Adipocyte (in vitro differentiated cells): ENCODE measurements at regions not wholly inside any gene's neighbourhood (a gene's known extent, or its start where the extent isn't known, plus 50 kb on each side); places are given as distances from the start of the nearest gene placed in this dataset.

Source experiments
- DNase-seq: peaks from one replicate; pipeline ENCODE4 v3.0.0-alpha.2; 2015; ENCODE audit warnings: low read depth
- H3K27me3 ChIP-seq: replicated peaks from 2 replicates; pipeline ENCODE4 v1.7.0; 2013; ENCODE audit warnings: mild to moderate bottlenecking, low read length, moderate library complexity; ENCODE audit not compliant: control insufficient read depth, insufficient read depth
- H3K36me3 ChIP-seq: 2 replicates; pipeline ENCODE4 v1.7.0; 2013; ENCODE audit warnings: low read length, mild to moderate bottlenecking, moderate library complexity; ENCODE audit not compliant: control insufficient read depth, insufficient read depth, severe bottlenecking
- H3K4me1 ChIP-seq: 2 replicates; pipeline ENCODE4 v1.7.0; 2013; ENCODE audit warnings: mild to moderate bottlenecking, low read length, moderate library complexity; ENCODE audit not compliant: control insufficient read depth, insufficient read depth
- H3K4me3 ChIP-seq: 2 replicates; pipeline ENCODE4 v1.7.0; 2013; ENCODE audit warnings: mild to moderate bottlenecking, low read length, moderate library complexity
- H3K9ac ChIP-seq: 2 replicates; pipeline ENCODE4 v1.7.0; 2013; ENCODE audit warnings: mild to moderate bottlenecking, low read length, moderate library complexity
- H3K9me3 ChIP-seq: 2 replicates; pipeline ENCODE4 v1.7.0; 2013; ENCODE audit warnings: mild to moderate bottlenecking, low read length, moderate library complexity; ENCODE audit not compliant: control insufficient read depth

DNA sequence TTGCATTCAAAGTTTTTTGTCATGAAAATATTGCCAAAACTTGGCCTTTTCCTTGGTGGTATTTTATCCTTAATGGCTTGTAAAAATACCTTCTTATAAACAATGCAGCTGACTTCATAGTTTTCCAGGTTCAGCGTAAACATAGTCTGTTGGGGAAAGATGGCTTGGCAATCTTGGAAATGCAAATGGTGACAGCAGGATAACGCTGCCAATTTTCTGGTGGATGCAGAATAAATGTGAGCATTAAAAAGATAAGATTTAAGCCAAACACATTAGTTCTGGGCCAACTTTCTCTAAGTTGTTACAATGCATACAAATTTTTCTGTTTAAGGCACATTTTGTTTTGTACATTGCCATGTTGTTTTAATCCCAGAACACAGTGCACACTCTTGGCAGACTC is 147.0 kb upstream of the POU1F1 start:
- H3K4me3 ChIP-seq = no peak overlapping the region
- H3K4me1 ChIP-seq = no peaks in the 10 kb centered on the region
- no peaks in the 10 kb centered on the region for H3K9me3 ChIP-seq
- H3K36me3 ChIP-seq = no peaks in the 10 kb centered on the region
- no peaks in the 10 kb centered on the region for H3K27me3 ChIP-seq
- H3K9ac ChIP-seq = no peak overlapping the region
- DNase-seq = no peak

DNA sequence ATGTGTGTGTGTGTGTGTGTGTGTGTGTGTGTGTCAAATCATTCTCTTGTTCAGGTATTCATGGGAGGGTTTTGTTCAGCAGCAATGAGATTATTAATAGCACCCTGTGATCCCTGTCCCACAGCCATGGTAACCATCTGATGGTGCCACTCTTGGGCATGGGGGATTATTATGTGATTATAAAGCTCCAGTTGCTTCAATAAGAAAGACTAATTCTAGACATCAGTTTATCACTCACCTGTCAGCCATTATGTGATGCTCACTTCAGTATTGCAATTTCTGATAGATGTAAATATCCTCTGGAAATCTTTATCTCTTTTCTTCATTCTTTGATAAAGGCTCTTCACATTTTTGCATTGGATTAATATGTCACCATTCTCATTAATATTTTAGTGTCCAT is 145.9 kb upstream of the POU1F1 start:
- Histone ChIP-seq H3K4me3 (no peak overlapping the region), H3K9ac (no peak overlapping the region), H3K9me3 (no peaks in the 10 kb centered on the region), H3K36me3 (no peaks in the 10 kb centered on the region), H3K27me3 (no peaks in the 10 kb centered on the region), H3K4me1 (no peaks in the 10 kb centered on the region)
- no peak for DNase-seq

DNA sequence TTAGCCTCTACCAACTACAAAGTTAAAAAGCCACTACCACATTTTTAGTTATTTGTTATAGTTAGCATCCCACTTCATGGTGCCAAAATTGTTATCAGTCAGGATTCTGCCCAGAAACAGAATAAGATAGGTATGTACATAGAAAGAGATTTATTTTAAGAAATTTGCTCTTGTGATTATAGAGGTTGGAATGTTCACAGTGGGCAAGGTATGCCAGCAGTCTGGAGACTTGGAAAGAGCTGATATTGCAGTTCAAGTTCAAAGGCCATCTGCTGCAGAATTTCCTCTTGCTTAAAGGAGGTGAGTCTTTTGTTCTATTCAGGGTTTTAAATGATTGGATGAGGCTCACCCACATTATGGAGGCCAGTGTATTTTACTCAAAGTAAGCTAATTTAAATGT is 143.8 kb upstream of the POU1F1 start:
- peak; percentile 22 for DNase-seq
- no peaks in the 10 kb centered on the region for H3K9me3 ChIP-seq
- H3K27me3 ChIP-seq = no peaks in the 10 kb centered on the region
- no peak overlapping the region for H3K9ac ChIP-seq
- H3K4me1 ChIP-seq = no peaks in the 10 kb centered on the region
- H3K36me3 ChIP-seq = no peaks in the 10 kb centered on the region
- no peak overlapping the region for H3K4me3 ChIP-seq

DNA sequence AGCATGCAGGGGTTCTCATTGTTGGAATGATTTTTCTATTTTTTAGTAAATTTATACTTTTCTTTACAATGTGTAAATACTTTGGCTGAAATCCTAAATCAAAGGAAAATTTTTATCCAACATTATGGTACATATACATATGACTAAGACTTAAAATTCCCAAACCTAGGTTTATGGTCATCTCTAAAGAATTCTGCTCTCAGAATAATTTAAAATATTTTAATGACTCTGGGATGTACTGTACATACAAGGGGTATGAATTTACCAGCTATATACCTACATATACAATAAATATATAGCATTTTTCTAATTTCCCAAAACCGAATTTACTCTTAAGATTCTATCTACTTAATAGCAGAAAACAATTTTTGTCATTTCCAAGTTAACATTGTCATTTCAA is 137.9 kb upstream of the POU1F1 start:
- Histone ChIP-seq H3K27me3 (no peaks in the 10 kb centered on the region), H3K4me1 (no peaks in the 10 kb centered on the region), H3K9me3 (no peaks in the 10 kb centered on the region), H3K36me3 (no peaks in the 10 kb centered on the region), H3K4me3 (no peak overlapping the region), H3K9ac (no peak overlapping the region)
- DNase-seq = no peak

DNA sequence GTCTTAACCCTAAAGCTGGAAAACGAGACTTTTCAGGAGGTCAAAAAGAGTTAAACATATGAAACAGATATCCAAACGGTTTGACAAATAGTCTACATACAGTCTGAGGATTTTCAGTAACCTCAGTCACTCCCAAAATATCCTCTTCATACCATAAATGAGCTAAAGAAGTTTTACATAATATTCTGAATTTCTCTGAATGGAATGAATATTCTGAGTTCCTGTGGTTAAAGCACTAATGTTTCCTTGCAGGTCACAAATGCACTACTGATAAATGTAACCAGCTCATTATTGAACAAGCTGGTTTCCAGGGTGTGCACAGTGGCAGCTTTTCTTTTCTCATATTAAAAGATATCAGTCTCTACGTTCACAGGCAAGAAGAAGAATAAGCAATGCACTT is 137.4 kb upstream of the POU1F1 start:
- no peaks in the 10 kb centered on the region for H3K9me3 ChIP-seq
- no peaks in the 10 kb centered on the region for H3K27me3 ChIP-seq
- DNase-seq = peak; percentile 53
- no peaks in the 10 kb centered on the region for H3K36me3 ChIP-seq
- no peak overlapping the region for H3K9ac ChIP-seq
- H3K4me3 ChIP-seq = no peak overlapping the region
- H3K4me1 ChIP-seq = no peaks in the 10 kb centered on the region

DNA sequence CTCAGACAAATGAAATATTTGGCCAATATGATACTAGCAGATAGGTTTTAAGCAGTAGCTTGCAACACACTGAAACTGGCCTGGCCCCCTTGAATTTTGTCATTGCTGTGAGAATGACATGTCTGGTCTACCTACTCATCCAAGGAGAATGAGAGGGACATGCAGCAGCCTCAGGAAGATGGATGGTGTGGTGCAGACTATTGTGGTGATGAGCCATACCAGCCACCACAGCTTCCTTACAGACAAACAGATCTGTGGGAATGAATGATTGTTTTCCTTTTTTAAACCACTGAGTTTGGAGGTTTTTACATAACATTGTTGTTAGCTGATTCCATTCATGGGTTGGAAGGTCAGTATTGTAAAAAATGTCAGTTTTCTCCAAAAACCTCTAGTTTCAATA is 133.7 kb upstream of the POU1F1 start:
- Histone ChIP-seq H3K27me3 (no peaks in the 10 kb centered on the region), H3K36me3 (no peaks in the 10 kb centered on the region), H3K9me3 (no peaks in the 10 kb centered on the region), H3K4me1 (no peaks in the 10 kb centered on the region), H3K4me3 (no peak overlapping the region), H3K9ac (no peak overlapping the region)
- peak; percentile 19 for DNase-seq

DNA sequence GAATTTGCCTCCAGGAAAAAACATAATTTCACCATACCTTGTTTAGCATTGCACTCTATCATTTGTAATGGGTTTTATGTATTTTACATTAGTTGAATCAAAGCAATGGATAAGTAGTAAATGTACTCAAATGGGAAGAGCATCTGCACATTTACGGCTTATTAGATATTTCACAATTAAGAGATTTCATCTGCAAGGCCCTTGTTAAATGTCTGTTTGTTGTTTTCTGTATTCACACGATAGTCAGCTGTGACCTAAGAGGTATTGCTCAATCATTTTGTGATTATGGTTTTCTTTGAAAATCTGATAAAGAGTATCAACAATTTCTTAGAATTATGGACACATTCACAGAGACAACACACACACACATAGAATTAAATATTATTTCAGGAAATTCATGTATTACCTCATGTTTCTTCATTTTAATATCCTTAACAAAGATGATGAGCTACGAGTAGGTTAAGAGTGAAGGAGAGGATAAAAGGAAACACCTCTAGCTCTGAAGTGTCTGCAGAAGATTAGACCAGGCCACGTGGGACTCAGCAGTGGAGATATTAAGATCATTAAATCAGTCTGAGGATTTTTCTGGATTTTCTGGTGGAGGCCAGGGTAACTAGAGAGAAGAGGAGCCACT is 121.9 kb upstream of the POU1F1 start:
- peak; percentile 56 for DNase-seq
- no peaks in the 10 kb centered on the region for H3K36me3 ChIP-seq

DNA sequence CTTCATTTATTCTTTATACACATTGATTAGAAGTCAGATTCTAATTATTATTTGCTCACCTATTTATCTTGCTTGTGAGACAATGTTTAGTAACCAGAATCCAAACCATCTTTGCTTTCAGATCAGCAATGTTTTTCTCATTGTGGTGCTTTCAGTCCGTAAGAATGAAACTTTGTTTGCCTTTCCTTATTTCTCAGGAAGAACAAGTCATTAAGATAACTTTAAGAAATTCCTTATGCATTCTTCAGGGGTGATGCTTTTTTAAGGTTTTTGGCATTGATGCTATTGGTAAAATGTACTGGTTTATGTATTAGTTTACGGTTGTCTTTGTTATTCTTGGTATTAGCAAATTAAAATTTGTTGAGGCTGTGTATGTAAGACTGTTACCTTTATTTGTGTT is 120.8 kb upstream of the POU1F1 start:
- H3K36me3 ChIP-seq = no peaks in the 10 kb centered on the region
- no peak overlapping the region for H3K9ac ChIP-seq

More for the DNA sequence above, 121.9 kb upstream of the POU1F1 start:
- Histone ChIP-seq H3K4me3 (no peak overlapping the region), H3K27me3 (no peaks in the 10 kb centered on the region), H3K9me3 (no peaks in the 10 kb centered on the region), H3K9ac (no peak overlapping the region), H3K4me1 (no peaks in the 10 kb centered on the region)

DNA sequence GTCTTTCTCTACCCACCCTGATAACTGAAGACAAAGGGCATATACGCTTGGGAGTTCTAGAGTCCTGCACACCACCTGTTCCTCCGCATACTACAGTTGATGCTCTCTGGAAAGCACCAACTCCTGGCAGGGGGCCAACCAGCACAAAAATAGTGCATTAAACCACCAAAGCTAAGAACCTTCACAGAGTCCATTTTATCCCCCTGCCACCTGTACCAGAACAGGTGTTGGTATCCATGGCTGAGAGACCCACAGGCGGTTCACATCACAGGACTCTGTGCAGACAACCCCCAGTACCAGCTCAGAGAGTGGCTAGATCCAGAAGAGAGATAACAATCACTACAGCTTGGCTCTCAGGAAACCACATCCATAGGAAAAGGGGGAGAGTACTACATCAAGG is 114.4 kb upstream of the POU1F1 start:
- DNase-seq = no peak
- Histone ChIP-seq H3K9ac (no peak overlapping the region), H3K4me3 (no peak overlapping the region), H3K4me1 (no peaks in the 10 kb centered on the region), H3K36me3 (no peaks in the 10 kb centered on the region), H3K9me3 (no peaks in the 10 kb centered on the region), H3K27me3 (no peaks in the 10 kb centered on the region)

More for the DNA sequence above, 120.8 kb upstream of the POU1F1 start:
- Histone ChIP-seq H3K27me3 (no peaks in the 10 kb centered on the region), H3K4me3 (no peak overlapping the region), H3K9me3 (no peaks in the 10 kb centered on the region), H3K4me1 (no peaks in the 10 kb centered on the region)
- DNase-seq = peak; percentile 58

DNA sequence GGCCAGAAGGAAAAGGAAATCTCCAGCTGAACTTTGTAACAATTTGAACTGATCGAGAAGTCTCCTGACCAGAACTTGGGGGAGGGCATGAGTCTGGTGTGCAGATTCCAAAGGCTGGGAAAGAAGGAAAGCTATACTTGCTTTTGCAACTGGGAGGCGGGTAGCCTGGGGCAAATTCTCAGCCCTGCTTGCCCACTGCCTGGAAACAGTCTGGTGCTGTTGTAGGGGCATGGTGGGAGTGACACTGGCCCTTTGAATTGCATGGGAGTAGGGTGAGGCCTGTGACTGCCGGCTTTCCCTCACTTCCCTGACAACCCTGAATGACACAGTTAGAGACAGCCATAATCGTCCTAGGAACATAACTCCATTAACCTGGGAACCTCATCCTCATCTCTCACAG is 114.0 kb upstream of the POU1F1 start:
- Histone ChIP-seq H3K27me3 (no peaks in the 10 kb centered on the region), H3K9ac (no peak overlapping the region), H3K36me3 (no peaks in the 10 kb centered on the region), H3K4me3 (no peak overlapping the region), H3K4me1 (no peaks in the 10 kb centered on the region), H3K9me3 (no peaks in the 10 kb centered on the region)
- no peak for DNase-seq

DNA sequence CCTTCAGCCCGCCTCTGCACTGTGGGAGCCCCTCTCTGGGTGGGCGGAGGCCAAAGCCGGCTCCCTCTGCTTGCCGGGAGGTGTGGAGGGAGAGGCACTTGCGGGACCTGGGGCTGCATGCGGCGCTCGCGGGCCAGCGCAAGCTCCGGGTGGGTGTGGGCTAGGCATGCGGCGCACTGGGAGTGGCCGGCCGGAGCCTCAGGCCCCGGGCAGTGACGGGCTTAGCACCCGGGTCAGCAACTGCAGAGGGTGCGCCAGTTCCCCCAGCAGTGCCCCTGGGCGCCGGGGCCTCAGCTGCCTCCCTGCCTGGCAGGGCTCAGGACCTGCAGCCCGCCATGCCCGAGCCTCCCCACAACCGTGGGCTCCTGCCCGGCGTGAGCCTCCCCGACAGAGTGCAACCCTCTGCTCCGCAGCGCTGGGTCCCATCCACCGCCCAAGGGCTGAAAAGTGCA is 98.9 kb upstream of the POU1F1 start:
- no peaks in the 10 kb centered on the region for H3K4me1 ChIP-seq
- no peaks in the 10 kb centered on the region for H3K9me3 ChIP-seq
- no peak for DNase-seq
- H3K27me3 ChIP-seq = no peaks in the 10 kb centered on the region
- H3K36me3 ChIP-seq = no peaks in the 10 kb centered on the region
- no peak overlapping the region for H3K9ac ChIP-seq
- no peak overlapping the region for H3K4me3 ChIP-seq

DNA sequence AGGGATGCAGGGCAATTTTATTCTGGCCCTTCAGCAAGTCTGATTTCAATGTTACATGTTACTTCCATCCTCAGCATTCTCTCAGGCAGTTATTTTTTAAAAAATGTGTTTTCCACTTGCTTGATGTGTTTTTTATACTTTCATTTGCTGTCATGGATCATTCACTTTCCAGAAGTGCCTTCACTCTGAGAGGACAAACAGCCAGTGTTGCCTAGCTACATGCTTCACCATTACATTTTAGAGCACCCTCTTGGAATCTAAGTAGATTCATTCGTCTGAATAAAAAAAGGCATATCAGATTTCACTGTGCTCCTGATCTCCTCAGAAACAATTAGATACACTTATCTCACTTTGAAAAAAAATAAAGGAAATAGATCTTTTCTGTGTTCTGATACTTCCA is 93.6 kb upstream of the POU1F1 start:
- DNase-seq = peak; percentile 52
- H3K4me3 ChIP-seq = no peak overlapping the region
- no peak overlapping the region for H3K9ac ChIP-seq
- no peaks in the 10 kb centered on the region for H3K27me3 ChIP-seq
- no peaks in the 10 kb centered on the region for H3K4me1 ChIP-seq
- H3K9me3 ChIP-seq = no peaks in the 10 kb centered on the region
- no peaks in the 10 kb centered on the region for H3K36me3 ChIP-seq
